Fibroblast of the aortic adventitia (primary cell): ENCODE measurements at regions not wholly inside any gene's neighbourhood (a gene's known extent, or its start where the extent isn't known, plus 50 kb on each side); places are given as distances from the start of the nearest gene placed in this dataset. TPM values are rescaled to one million over a fixed set of nuclear protein-coding genes. Genes with fewer than 3 reads are reported as not detected.

Source experiments
- DNase-seq: peaks from one replicate; pipeline ENCODE4 v3.0.0-alpha.2; 2010; ENCODE audit warnings: low read depth
- H3K4me3 ChIP-seq: 2 replicates; pipeline ENCODE4 v1.5.1; 2011; ENCODE audit warnings: low read depth, mild to moderate bottlenecking, control low read depth, low read length, moderate library complexity
- CTCF ChIP-seq: IDR thresholded peaks from 2 replicates; pipeline ENCODE4 v1.5.1; 2011; ENCODE audit warnings: mild to moderate bottlenecking, low read length, control low read depth, inconsistent platforms; ENCODE audit not compliant: insufficient read depth
- small RNA-seq: library from RNA; depleted of rRNA; stranded (forward); fragments of <200 nt; gene quantifications from one replicate; pipeline ENCODE3, GENCODE V24; 2012

GRCh38 chr13:46951516-46951915, 54.7 kb upstream of the HTR2A start:
- no peak for DNase-seq
- no peak for TF ChIP-seq CTCF
- H3K4me3 ChIP-seq: no peak overlapping the region

GRCh38 chr13:46949211-46949610, 52.4 kb upstream of the HTR2A start:
- DNase-seq: no peak
- TF ChIP-seq CTCF: no peak
- no peak overlapping the region for H3K4me3 ChIP-seq

GRCh38 chr13:46948338-46948737, 51.5 kb upstream of the HTR2A start:
- DNase-seq: no peak
- no peak for TF ChIP-seq CTCF
- H3K4me3 ChIP-seq: no peak overlapping the region

- DNase-seq: no peak
- no peak overlapping the region for H3K4me3 ChIP-seq
- no peak for TF ChIP-seq CTCF
Measured at GRCh38 chr13:46947425-46948191, 50.8 kb upstream of the HTR2A start.

Small RNA genes lying in the stretch of these regions (small RNA-seq; reads per million reads assigned to genes)
- gene GNG5P5 (not detected), gene RN7SL700P (not detected)
